ENCODE measurements at regions not wholly inside any gene's neighbourhood (a gene's known extent, or its start where the extent isn't known, plus 50 kb on each side); places are given as distances from the start of the nearest gene placed in this dataset.
A peak's percentile ranks its signal among the peaks of the same experiment; 100 is the strongest.

GRCh38 chr15:70336425-70337009 is 238.8 kb upstream of the TLE3 start:
- no peak for DNase-seq

GRCh38 chr15:70334286-70334685 is 236.6 kb upstream of the TLE3 start:
- no peak for DNase-seq

- DNase-seq, result no peak
Observed at GRCh38 chr15:70329179-70329578, 231.5 kb upstream of the TLE3 start.

GRCh38 chr15:70328679-70329115 is 231.0 kb upstream of the TLE3 start:
- DNase-seq, result no peak

GRCh38 chr15:70327856-70328678 is 230.3 kb upstream of the TLE3 start:
- DNase-seq, result peak in 4 of 56 donors; percentile 18 to 34 (median 26)

- no peak for DNase-seq
Observed at GRCh38 chr15:70327328-70327855, 229.7 kb upstream of the TLE3 start.

- DNase-seq, result no peak
Observed at GRCh38 chr15:70324001-70324974, 226.6 kb upstream of the TLE3 start.

- DNase-seq, result no peak
Observed at GRCh38 chr15:70323111-70323851, 225.6 kb upstream of the TLE3 start.

GRCh38 chr15:70322051-70322668 is 224.4 kb upstream of the TLE3 start:
- no peak for DNase-seq

GRCh38 chr15:70321172-70321819 is 223.6 kb upstream of the TLE3 start:
- DNase-seq, result no peak

- no peak for DNase-seq
Observed at GRCh38 chr15:70320482-70320881, 222.8 kb upstream of the TLE3 start.

GRCh38 chr15:70320077-70320476 is 222.4 kb upstream of the TLE3 start:
- no peak for DNase-seq

GRCh38 chr15:70319466-70319865 is 221.7 kb upstream of the TLE3 start:
- DNase-seq, result peak in 4 of 56 donors; percentile 11 to 46 (median 24)

GRCh38 chr15:70318594-70319465 is 221.1 kb upstream of the TLE3 start:
- DNase-seq, result no peak

GRCh38 chr15:70316059-70316600 is 218.4 kb upstream of the TLE3 start:
- peak in 1 of 56 donors; percentile 6 for DNase-seq

GRCh38 chr15:70315431-70315830 is 217.7 kb upstream of the TLE3 start:
- no peak for DNase-seq

GRCh38 chr15:70314688-70315087 is 217.0 kb upstream of the TLE3 start:
- no peak for DNase-seq

- DNase-seq, result no peak
Observed at GRCh38 chr15:70314018-70314354, 216.3 kb upstream of the TLE3 start.

Measured in amygdala (tissue), 56 donors.